ENCODE measurements at regions not wholly inside any gene's neighbourhood (a gene's known extent, or its start where the extent isn't known, plus 50 kb on each side); places are given as distances from the start of the nearest gene placed in this dataset.

GRCh38 chr6:119459207-119459974, 109.8 kb upstream of the MAN1A1 start:
- H3K27ac ChIP-seq (ENCODE audit: extremely low read depth, low read depth, low read length), result no peak overlapping the region
- no peaks in the 10 kb centered on the region for H3K4me1 ChIP-seq (ENCODE audit: control insufficient read depth, insufficient read depth, low read length)
- TF ChIP-seq ZNF223 (tag by site-specific recombination; IDR thresholded peaks at IDR 0.05) (no peak), ZBTB44 (tag by site-specific recombination; IDR thresholded peaks at IDR 0.05) (no peak), ZNF561 (tag by site-specific recombination; IDR thresholded peaks at IDR 0.05; ENCODE audit: borderline replicate concordance) (no peak), BCL6B (tag by site-specific recombination; IDR thresholded peaks at IDR 0.05) (no peak), ZNF530 (tag by site-specific recombination; IDR thresholded peaks at IDR 0.05; ENCODE audit: low read depth) (no peak), HOXD13 (CRISPR knock-in tag; IDR thresholded peaks at IDR 0.05; ENCODE audit: borderline replicate concordance) (no peak)
- ChIA-PET CTCF (no interaction called here), POLR2A (no interaction called here)
- no peaks in the 10 kb centered on the region for H3K36me3 ChIP-seq (ENCODE audit: control insufficient read depth in 2 of 2, insufficient read depth in 1 of 2, low read length in 2 of 2)
- H3K9me3 ChIP-seq (ENCODE audit: control insufficient read depth, insufficient read depth, low read depth, low read length), result no peaks in the 10 kb centered on the region
- H3K4me3 ChIP-seq (ENCODE audit: low read depth, low read length), result no peak overlapping the region

- ChIA-PET POLR2A (no interaction called here), CTCF (interaction anchor here (0.6 to 0.7 kb wide), 2 partner anchors 45 to 287 kb away, joined by 3 to 4 read pairs; no protein-coding TSS in a partner anchor)
- Histone ChIP-seq H3K27ac (ENCODE audit: extremely low read depth, low read depth, low read length) (no peak overlapping the region), H3K4me3 (ENCODE audit: low read depth, low read length) (no peak overlapping the region), H3K36me3 (ENCODE audit: control insufficient read depth in 2 of 2, insufficient read depth in 1 of 2, low read length in 2 of 2) (no peaks in the 10 kb centered on the region), H3K9me3 (ENCODE audit: control insufficient read depth, insufficient read depth, low read depth, low read length) (no peaks in the 10 kb centered on the region), H3K4me1 (ENCODE audit: control insufficient read depth, insufficient read depth, low read length) (no peaks in the 10 kb centered on the region)
- TF ChIP-seq ZBTB10 (tag by site-specific recombination; IDR thresholded peaks at IDR 0.05), result no peak
- no peak for TF ChIP-seq KLF9 (tag by site-specific recombination; IDR thresholded peaks at IDR 0.05; ENCODE audit: low read depth)
- TF ChIP-seq BCL11B (tag by site-specific recombination; IDR thresholded peaks at IDR 0.05; ENCODE audit: low read depth), result no peak
- TF ChIP-seq ZNF704 (tag by site-specific recombination; IDR thresholded peaks at IDR 0.05), result no peak
- TF ChIP-seq ZNF423 (tag by site-specific recombination; IDR thresholded peaks at IDR 0.05), result no peak
- no peak for TF ChIP-seq TCF7L2 (IDR thresholded peaks at IDR 0.05; ENCODE audit: borderline replicate concordance, low read depth, low read length)
- no peak for TF ChIP-seq KLF16 (tag by site-specific recombination; IDR thresholded peaks at IDR 0.05)
- TF ChIP-seq ZNF175 (tag by site-specific recombination; IDR thresholded peaks at IDR 0.05), result no peak
- no peak for TF ChIP-seq ZNF132 (tag by site-specific recombination; IDR thresholded peaks at IDR 0.05; ENCODE audit: borderline replicate concordance)
- TF ChIP-seq TRIM28 (IDR thresholded peaks at IDR 0.05; ENCODE audit: borderline replicate concordance, low read length), result no peak
- TF ChIP-seq ZNF600 (tag by site-specific recombination; IDR thresholded peaks at IDR 0.05), result no peak
- TF ChIP-seq GFI1B (tag by site-specific recombination; IDR thresholded peaks at IDR 0.05), result no peak
- TF ChIP-seq ZNF16 (tag by site-specific recombination; IDR thresholded peaks at IDR 0.05; ENCODE audit: low read depth), result no peak
- TF ChIP-seq ZNF146 (tag by site-specific recombination; IDR thresholded peaks at IDR 0.05), result no peak
Observed at GRCh38 chr6:119454714-119455113, 105.2 kb upstream of the MAN1A1 start.

Data from HEK293 (cell line).